ENCODE measurements at regions not wholly inside any gene's neighbourhood (a gene's known extent, or its start where the extent isn't known, plus 50 kb on each side); places are given as distances from the start of the nearest gene placed in this dataset.
"Not testable (repeated sequence)": the region's sequence is repeated elsewhere in the genome, so short reads cannot be mapped to it uniquely, and the experiment has no call there.

DNA sequence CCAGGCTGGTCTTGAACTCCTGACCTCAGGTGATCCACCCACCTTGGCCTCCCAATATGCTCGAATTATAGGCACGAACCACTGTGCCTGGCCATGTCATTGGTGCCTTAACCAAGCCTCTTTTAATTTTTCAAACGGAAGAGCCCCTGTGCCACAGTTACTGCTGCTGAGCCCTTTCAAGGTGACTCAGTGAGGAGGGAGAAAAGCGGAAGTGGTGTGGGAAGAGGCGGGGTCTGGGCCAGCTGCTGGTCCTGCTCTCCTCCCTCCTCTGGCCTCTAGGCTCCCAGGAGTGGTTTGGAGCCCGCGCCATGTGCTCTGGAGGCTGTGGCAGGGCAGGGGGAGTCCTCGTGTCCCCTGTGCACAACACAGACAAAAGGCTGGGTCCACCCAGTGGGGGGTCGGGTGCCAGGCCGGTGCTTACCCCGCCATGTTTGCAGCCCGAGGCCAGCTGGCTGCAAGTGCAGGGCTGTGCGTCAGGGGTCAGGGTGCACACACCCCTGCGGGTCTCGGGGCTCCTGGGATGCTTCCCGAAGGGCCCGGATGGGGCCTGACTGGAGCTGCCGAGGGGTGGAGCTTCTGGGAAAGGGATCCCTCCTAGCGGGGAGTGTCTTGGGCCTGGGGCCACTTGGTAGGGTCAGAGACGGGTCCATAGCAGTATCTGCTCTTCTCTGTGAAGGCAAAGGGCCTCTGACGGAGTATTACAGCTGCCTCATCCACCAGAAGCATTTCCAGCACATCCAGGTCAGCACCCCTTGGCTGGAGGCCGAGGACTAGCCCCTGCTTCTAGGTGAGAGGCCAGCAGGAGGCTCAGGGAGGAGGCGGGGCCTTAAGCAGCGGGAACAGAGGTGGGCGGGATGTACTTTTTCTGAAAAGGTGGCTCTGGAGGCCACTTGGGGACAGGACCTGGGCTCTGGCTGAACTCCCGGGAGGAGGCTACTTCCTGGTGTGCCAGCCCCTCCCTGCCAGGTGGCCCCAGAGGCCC is 100.4 kb upstream of the CCZ1B start:
- not testable (repeated sequence) for TF ChIP-seq EZH2 (IDR thresholded peaks at IDR 0.05; ENCODE audit: insufficient read depth, poor library complexity, severe bottlenecking); EZH2phosphoT487 (IDR thresholded peaks at IDR 0.05; ENCODE audit: insufficient read depth, low read depth)

All from GM23248 (cell line).